Activated CD4-positive, CD25-positive, alpha-beta regulatory T cell treated with anti-CD3 and anti-CD28 coated beads, Interleukin-2, amount 50 U/mL, for 72 hours (primary cell): ENCODE measurements at regions not wholly inside any gene's neighbourhood (a gene's known extent, or its start where the extent isn't known, plus 50 kb on each side); places are given as distances from the start of the nearest gene placed in this dataset.

Experiments used
- DNase-seq: peaks from one replicate; pipeline ENCODE4 v3.0.0; 2021

DNA sequence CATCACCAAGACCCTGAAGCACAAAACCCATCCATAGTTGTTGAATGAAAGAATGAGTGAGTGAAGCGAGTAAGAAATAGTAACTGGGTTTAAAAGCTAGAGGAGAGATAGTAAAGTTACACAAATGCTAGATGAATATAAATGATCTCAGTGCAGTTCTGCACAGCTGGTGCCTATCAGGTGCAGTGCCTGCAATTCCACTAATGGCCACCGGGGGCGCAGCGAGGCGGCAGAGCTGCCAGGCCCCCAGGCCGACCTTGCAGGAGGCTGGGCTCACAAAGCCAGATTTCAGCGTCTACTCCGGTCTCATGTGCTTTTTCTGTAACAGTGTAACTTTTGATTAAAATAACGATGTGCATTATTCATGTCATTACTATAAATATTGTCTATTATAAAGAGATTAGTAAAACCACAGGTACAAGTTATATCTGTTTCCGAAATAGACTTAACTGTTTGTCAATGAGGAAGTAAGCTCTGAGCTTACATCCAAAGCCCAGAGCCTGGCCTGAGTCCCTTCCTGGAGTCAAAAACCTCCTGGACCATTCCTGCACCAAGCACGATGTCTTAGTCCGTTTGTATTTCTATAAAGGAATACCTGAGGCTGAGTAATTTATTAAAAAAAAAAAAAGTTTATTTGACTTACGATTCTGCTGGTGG, 477.6 kb downstream of the NPHP4 start:
- peak; percentile 83 for DNase-seq

DNA sequence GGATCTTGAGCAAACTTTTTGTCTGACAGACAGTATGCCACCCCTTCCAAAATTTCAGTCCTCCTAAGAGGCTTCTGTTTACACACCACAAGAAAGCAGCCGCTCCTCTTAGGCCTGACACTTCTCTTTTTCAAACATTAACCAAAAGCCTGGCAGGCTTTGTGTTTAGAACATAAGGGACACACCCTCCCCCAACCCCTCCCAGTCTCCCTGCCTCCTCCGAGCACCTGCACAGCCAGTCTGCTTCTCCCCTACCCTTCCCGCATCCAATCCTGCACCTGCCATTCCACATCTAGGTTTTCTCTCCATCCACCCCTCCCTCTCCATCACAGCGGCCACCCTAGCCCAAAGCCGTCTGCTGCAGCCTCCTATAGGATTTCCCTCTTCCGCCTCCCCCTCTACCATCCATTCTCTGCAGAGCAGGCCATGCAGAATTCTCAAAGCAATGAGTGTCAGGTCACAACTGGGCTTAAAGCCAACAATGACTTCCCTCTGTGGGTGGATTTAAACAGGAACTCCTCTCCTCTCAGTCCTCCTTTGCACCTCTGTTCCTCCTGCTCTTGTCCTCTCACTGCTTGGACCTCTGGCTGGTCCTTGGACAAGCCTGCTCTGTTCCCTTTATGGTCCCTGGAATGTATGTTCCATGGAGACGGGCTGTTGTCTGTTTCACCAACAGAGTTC, 478.2 kb downstream of the NPHP4 start:
- DNase-seq = no peak

DNA sequence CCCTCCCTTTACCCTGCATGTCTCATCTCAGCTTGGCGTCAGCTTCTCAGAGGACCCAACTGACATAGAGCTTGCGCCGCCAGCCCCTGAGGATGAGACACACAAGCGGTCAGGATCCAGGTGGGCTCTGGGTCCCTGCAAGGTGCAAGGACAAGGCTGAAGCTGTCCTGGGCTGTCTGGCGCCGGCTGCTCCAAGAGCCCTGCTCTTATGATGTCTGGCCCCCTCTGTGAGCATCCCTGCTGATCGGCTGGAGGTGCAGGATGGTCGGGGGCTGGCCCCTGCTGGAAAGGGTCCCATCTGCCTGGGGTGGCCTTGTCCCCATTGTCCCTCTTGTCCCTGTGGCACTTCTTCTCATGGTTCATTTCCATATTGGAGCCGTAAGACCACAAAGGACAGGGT, 479.0 kb downstream of the NPHP4 start:
- DNase-seq = no peak

DNA sequence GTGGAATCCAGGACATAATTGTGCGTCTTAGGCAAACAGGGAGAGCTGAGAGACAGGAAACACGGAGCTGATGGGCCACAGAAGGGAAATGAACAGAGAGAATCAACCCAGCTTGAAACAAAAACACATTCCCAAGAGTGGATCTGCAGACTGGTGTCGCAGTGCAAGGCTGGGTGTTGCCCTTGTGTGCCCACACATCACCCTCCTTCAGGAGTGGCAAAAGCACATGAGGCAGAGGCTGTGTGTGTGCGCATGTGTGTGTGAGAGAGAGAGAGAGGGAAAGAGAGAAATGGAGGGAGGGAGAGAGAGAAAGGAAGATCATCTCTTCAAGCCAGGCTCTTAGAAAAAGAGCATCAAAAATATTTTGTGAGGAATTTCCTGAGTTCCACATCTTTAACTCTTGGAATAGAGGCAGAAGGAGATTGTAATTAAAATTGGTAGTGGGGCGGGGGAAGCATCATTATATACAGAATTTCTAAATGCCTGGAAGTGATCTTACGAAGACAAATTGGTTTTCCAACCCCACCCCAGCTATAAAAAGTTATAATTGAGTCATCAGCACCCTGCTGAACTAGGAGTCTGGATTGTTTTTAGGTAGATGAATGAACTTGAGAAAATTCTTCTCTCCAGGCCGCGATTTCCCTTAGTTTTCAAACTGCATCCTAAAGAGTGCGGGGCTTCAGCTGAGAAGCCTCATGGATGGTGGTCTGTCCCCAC, 480.7 kb downstream of the NPHP4 start:
- DNase-seq = no peak

DNA sequence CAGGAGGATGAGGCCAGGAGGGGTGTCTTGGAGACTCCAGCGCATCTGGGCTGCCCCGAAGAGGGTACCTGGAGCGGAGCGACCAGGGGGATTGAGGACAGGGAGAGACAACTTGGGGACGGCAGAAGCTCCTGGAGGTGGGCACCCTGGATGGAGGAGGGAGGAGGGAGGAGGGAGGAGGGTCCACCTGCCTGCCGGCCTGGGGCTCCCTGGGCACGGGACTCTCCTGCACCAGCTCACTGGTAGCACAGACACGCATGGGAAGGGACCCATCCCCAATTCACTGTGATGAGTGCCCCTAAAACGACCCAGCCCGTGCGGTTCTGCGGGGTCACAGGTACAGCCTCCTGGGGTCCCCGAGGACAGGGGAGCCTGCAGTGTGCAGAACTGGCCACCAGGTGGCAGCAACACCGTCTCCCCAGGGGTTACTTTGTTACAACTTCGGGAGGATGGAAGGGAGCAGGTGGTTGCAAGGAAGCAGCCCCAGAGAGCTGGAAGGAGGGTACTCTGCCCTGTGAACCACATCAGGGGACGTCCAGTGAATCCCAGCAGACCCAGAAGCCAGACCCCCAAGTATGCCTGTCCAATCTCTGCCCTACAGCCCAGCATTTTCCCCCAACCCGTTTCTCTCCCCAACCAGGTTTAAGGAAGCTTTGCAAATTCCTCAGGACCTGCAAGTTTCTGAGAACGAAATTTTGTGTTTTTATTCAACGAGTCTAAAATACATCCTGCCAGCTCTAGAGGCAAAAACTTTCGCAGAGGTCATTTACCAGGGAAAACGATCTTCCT, 482.4 kb downstream of the NPHP4 start:
- peak; percentile 79 for DNase-seq

DNA sequence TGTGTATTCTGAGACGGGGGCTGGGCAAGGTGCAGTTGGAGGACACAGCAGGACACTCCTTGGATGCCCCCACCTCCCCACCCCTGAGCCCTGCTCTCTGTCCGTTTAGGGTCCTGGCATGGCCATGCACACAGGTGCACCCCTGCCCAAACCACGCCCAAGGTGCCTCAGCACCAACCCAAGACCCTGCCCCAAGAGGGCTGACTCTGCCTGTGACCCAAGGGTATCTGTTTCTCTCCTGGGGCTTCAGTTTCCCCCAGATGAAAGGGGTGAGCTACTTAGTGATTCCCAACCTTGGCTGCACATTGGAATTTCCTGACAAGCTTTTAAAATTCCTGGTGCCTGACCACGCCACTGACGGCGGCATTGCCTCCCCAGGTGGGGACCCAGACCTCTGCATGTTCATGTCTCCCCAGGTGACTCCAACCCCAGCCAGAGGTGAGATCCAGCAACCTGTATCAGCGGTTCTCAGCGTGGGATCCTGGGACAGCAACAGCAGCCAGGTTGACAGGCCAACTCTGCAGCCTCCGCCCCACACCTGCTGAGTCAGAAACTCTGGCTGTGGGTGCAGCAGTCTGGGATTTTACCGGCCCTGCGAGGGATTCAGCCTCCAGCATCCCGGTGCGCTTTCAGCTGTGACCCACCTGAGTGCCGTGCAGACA, 483.4 kb downstream of the NPHP4 start:
- no peak for DNase-seq

DNA sequence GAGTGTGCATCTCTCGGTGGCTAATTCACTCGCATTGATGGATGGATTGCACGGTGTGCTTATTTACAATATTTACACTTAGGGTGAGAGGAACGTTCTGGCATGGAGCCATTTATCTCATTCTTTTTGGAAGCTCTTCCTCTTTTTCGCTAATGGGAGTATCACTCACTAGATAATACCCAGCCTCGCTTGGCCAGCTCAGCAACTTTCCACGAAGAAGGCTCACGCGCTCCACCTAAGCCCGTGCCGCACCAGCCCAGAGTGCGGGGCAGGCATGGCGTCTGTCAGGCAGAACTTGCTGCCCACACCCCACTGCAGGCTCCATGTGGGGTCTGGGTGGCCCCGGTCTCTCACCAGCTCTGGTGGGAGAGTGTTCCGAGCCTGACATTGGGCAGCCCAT, 484.9 kb downstream of the NPHP4 start:
- DNase-seq = no peak

DNA sequence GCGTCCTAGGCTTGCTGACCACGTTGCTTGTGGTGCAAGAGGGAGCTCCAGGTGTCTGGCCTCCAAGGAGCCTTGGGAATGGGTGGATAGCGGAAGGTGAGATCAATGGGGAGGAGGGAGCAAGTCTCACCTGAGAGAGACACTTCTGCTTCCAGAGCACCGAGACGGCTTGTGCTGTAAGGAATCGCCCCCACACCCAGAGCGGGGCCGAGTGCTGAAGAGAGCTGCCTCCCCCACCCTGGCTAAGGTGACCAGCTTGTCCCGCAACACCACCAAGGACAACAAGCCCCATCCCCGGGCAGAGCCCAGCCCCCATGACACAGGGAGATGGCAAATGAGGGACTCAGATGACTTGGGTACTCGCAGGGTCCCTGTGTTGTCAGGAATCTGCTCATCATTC, 485.6 kb downstream of the NPHP4 start:
- DNase-seq = no peak

DNA sequence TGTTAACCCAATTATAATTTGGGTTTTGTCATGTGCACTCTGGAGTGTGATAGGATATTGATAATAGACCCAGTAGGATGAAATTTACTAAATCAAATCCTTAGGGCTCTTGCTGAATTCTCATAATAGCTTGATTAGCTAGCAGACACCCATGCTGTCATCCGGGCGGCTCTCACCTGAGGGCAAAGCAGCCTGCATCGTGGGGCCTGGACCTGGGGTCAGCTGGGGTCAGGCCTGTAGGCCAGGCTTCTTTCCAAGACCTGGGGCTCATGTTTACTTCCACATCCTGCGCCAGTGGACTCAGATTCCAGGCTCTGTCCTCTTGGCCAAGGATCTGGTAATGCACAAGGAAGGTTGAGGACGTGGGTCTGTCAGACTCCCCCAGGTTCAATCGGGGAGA, 486.3 kb downstream of the NPHP4 start:
- DNase-seq = no peak

DNA sequence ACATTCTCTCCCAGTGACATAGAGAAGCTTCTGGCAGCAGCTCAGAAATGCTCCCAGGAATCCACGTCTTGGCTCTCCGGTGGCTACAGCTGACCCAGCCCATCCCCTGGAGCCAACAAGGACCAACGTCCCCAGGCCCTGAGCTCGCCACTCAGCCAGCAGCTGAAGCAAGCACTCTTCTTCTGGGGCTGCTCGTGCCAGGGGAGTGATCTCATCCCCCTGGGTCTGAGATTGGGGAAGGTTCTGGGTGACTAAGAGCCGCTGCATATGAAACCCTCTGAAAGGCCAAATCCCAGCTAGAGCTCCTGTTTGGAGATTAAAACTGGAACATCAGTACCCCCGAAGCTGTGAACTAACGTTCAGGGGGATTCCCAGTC, 487.9 kb downstream of the NPHP4 start:
- DNase-seq = no peak

DNA sequence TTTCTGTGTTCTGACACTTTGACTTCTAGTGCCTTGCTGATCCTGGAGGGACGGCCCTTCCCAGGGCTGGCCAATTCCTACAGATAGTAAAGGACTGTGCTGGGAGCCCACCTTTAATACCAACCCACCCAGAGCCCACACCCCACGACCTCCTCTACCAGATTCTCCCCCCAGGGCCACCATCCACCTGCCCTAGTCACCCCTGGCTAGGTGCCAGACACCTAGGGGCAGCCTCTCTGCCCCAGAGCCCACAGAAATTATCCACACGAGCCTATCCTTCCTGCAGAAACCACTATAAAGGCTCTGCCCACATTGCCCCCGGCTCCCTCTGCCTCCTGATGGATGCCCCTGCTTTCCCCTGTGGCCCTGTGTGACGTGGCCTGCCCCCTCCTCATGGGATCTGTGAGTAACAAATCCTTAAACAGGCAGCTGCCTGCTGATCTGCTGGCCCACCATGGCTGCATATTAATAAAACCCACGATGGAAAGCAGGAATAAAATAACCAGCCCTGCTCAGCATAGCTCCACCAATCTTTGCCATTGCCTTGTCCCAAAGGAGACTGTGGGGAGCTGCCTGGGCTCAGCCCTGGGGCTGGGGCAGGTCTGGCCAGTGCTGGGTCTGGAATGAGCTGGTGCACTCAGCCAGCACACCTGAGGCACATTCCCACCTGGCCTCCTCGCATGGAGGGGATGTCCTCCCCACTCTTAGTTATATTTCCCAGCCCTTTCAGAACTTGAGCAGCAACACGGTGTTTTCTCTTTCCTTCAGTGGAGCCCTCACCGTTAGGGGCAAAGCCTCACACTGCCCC, 488.5 kb downstream of the NPHP4 start:
- no peak for DNase-seq

DNA sequence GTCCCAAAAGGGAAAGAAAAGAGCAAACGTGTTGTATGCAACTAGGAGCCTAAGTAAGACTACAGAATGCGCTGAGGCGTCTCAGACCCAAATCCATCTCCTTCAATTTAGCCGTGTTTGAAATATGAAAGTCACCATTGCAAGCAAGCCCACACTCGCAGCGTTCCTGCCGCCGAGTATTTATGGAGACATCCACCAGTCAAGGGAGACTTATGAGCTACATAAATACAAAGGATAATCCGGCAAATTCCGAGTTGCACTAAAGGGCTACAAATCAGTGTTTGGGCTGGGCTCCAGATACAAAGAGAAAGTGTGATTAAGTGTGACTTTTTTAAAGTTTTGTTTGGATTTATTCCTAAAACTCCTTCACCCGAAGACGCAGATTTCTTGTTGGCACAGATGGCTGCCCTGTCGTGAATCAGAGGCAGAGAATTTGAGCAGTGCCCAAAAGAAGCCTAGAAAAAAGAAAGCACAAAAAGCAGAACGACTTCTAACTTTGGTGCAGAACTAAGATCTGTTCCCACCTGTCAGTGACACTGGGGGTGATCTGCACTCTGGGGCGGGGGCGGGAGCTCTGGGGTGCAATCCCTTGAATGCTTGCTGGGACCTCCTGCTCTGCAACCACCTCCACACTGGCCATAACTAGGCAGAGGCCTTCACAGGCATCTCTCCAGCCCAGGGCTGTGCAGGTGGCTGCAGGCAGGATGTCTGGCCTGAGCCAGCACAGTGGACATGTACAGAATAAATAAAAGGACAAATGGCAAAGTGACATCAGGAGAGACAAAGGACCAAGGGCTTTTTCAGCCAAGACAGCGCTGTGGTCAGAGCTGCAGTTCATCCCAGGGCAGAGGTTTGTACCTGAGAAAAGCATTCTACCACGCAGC, 489.7 kb downstream of the NPHP4 start:
- DNase-seq = no peak

DNA sequence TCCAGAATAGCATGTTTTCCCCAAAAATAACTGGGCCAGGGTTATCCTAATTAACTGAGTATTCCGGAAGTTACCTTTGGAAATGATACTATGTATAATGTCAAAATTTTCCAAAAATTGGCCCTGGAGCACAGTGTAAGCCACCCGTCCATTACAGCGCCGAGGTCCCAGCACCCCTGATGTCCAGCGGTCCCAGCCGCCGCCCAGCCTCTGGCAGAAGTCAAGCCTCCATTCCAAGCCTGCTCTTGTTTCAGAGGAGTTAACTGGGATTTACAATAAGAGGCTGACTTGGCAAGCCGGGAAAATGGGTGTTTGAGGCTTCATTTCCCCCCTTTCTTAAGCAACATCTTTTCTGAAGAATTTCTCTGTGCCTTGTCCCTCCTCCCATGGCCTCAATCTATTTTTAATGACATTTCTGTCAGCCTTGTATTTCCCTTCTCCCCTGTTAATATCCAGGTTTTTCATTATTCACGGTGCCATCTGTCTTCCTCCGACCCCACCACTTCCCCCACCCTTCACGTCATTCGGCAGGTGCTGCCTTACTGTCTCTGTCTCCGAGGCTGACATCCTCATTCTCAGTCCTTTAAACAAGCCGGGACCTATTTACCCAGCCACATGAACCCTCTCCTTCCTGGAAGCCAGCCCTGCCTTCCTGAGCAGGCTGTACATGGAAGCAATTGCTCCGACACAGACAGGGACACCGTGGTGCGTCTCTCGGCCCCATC, 490.9 kb downstream of the NPHP4 start:
- no peak for DNase-seq

DNA sequence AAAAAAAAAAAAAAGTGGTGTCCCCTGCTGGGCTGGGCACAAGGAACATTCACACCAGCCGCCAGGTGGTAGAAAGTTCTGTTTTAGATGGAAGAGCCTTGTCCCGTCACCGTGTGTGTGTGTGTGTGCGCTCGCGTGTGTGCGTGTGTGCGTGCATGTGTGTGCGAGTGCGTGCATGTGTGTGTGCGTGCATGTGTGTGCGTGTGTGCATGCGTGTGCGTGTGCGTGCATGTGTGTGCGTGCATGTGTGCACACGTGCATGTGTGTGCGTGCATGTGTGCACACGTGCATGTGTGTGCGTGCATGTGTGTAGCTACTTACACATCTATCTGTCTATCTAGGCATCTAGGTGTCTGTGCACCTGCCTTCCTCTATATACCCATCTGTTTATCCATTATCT, 491.7 kb downstream of the NPHP4 start:
- no peak for DNase-seq

DNA sequence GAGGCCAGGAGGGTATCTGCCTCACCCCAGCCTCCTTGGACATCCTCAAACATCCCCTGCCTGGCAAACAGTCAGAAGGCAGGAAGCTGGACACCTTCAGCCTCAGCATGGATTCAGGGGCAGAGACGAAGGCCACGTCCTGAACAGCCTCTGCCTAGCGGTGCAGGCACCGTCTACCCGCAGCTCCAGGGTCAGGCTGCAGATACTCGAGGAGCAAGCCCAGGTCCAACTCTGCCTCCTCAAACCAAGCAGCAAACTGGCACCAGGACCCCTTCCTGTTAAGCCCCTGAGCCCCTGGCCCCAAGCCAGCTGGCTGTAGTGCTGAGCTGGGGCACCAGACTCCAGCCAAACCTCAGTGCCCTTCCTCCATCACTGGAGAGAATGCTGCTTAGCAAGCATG, 494.7 kb downstream of the NPHP4 start:
- no peak for DNase-seq

DNA sequence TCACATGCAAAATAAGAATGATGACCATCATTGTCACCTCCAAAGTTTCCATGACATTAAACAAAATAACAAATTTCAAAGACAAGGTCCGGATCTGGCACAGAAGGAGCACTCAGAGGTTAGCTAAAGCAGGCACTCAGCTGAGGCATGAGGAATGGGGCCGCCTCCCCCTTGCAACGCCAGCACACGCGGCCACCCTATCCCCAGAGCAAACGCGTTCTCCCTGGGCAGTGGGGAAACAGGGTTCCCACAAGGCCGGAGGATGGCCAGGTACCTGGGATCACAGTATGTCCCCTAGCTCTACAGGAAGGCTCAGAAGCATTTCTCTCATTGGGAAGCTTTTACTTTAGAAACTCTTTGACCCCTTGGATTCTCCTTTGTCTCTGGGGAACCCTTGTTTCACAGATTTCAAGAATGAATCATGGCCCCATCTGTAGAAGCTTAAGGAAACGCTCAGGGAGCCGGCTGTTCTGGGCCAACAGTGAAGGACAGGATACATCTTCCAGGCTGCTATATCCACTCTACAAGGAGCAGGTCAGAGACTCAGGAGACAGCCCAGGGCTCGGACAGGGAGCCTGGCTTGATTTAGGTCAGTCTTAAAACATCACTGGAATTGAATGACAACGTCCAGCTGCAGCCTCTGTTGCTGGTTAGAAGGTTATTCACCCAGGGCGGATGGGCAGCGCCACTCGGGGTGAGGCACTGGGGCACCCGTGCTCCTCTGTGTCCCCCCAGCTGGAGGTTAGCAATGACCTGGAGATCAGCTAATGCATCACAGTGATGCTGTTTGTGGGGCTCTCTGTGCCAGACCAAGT, 496.4 kb downstream of the NPHP4 start:
- DNase-seq = no peak

DNA sequence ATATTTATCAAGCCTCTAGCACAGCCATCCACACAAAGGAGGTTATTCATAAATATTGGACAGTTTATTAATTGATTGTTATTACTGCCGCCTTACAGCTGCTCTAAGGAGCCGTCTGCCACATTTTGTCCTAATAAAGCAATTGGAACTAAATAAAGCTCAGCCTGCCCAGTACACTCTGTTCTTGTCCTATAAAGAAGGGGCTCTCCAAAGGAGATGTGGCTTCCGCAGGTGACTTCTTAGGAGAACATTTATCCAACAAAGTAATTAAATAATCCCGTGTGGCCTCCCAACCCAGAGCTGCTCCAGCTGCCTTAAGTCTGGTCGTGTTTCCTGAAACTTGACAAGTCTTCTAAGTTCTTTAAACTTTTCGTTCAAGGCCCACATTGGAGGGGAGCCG, 497.7 kb downstream of the NPHP4 start:
- DNase-seq = no peak

DNA sequence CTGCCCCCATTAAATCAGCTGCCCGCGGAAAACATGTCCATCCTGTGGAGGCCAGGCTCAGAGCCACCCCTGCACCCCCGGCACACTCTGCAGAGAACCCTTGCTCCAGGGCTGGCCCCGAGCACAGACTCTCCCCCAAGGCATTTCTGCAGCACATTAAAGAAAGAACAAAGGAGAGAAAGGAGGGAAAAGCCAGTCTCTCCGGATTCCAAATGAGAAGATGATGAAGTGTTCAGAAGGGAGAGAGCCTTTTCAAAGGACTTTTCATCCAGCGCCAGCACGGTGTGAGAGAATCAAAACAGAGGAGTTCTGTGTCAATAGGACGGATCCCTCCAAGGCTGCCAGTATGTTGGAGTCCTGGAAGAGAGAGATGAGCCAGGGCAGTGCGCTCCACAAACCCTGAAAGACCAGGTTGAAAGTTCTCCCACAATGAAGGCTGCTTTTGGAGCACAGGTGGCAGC, 498.3 kb downstream of the NPHP4 start:
- no peak for DNase-seq

DNA sequence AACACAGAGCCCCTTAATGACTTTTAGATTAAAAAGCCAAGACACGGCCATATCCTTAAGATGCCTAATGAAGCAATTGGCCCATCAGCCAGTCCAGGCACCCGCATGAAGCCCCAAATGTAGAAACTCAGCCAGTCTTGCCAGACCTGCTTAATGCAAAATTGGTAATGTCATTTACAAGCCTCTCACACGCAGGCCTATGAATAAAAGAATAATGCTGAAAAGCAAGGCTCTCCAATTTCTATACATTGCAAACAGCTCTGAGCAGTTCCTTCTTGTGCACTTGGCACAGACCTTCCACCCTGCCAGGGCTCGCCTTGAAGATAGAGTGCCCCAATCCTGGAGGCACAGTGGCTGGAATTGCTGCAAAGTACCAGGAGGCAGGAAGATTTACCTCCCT, 498.9 kb downstream of the NPHP4 start:
- no peak for DNase-seq
